D721Med (cell line): ENCODE measurements at regions not wholly inside any gene's neighbourhood (a gene's known extent, or its start where the extent isn't known, plus 50 kb on each side); places are given as distances from the start of the nearest gene placed in this dataset.

Experiments used
- DNase-seq: peaks from one replicate; pipeline ENCODE4 v3.0.0; 2011; ENCODE audit warnings: low spot score; ENCODE audit not compliant: insufficient read length
- FAIRE-seq: peaks from 2 replicates; lab custom pipeline; 2011; peaks lifted over from hg19 to GRCh38; lab: Jason Lieb, UNC
- TF ChIP-seq, protein P1 (sequence below): IDR thresholded peaks from 2 replicates; pipeline ENCODE4 v1.5.1; 2012; ENCODE audit warnings: mild to moderate bottlenecking, control low read depth; ENCODE audit not compliant: insufficient read depth; ENCODE audit errors: missing control alignments

DNA sequence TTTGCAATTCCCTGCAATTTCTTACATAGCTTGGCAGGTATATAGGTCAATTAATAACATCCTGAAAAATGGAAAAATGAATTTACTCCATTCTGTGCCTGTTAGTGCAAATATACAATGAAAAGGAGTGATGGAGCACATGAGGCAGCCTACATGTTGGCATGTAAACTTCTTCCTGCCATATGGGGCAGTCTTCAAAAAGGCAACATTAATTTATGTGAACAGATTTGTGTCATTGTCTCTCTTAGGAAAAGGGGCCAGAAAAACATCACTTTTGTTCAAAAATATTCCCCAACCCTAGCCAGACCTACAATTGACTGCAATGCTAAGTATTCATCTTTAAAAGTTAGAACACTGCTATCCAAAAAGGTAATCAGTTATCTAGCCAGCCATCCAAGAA lies 332.2 kb downstream of the TBC1D4 start:
- DNase-seq, result no peak
- FAIRE-seq, result no peak
- TF ChIP-seq, protein P1, sequence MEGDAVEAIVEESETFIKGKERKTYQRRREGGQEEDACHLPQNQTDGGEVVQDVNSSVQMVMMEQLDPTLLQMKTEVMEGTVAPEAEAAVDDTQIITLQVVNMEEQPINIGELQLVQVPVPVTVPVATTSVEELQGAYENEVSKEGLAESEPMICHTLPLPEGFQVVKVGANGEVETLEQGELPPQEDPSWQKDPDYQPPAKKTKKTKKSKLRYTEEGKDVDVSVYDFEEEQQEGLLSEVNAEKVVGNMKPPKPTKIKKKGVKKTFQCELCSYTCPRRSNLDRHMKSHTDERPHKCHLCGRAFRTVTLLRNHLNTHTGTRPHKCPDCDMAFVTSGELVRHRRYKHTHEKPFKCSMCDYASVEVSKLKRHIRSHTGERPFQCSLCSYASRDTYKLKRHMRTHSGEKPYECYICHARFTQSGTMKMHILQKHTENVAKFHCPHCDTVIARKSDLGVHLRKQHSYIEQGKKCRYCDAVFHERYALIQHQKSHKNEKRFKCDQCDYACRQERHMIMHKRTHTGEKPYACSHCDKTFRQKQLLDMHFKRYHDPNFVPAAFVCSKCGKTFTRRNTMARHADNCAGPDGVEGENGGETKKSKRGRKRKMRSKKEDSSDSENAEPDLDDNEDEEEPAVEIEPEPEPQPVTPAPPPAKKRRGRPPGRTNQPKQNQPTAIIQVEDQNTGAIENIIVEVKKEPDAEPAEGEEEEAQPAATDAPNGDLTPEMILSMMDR, result no peak

DNA sequence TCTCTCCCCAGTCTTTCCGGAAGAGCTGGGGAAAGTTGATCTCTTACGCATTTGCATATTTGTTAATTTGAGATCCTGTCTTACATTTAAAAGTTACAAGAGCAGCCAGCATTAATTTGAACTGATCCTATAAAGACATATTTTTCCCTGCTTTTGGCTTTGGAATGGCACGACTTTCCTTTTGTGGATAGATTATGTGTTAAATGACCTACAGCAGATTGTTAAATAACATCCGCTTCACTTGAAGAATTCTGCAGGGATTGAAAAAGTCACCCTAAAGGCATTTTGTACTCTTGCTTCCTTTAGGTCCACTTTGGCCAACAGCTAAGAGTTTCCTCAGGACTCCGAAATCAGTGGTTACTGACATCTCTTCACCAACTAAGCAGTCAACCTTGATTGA lies 334.0 kb downstream of the TBC1D4 start:
- TF ChIP-seq, protein P1, result no peak
- DNase-seq (no peak), FAIRE-seq (no peak)

DNA sequence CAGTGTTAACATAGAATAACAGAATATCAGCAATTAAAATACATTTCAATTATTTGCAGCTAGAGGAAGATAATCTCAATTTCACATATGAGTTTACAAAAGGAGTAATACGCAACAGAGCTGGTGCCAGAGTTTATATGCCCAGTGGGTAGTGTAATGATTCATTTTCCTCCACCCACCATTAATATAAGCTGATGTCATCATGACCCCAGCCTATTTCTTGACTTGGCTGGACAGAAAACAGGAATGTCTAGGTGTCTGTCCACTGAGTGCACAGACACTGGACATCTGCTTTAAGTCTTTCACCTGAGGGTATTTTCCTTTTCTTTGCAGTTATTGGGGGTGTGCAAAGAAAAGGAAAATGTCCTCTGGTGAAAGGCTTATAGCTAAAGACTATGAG lies 335.5 kb downstream of the TBC1D4 start:
- FAIRE-seq, result no peak
- TF ChIP-seq, protein P1, result no peak
- DNase-seq, result no peak

DNA sequence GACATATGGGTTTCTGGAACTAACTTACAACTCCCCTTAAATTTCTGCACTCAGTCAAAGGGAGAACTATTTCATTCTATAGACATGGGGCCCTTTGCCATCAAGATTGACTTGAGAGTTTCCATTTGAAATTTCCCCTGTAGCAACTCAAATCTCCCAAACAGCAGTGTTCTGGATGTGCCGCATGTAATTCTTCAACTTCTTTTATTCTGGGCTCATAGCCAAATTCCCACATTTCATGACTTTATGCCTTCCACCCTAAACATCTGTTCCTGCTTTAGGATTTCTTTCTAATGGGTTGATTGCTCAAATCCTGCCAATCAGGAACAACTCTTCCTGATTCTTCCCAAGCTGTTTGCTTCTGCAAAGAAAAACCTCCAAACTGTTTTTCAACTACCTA lies 336.0 kb downstream of the TBC1D4 start:
- TF ChIP-seq, protein P1, result no peak
- no peak for FAIRE-seq
- no peak for DNase-seq

DNA sequence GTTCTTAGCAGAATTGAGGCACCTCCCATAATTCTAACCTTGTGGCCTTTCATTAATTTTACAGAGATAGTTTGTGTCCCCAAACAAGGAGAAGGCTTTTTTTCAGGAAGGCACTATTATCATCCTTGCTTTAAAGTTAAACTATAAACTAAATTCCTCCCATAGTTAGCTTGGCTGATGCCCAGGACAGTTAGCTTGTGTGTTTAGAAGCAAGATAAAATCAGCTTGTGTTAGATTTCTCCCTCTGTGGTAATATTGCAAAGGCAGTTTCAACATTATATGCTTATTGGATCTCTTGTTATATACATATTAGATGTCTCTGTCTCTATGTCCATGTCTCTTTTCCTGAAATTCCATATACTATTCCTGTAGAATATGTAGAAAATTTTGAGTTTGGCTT lies 342.7 kb downstream of the TBC1D4 start:
- FAIRE-seq (no peak), DNase-seq (no peak)
- TF ChIP-seq, protein P1, result no peak

DNA sequence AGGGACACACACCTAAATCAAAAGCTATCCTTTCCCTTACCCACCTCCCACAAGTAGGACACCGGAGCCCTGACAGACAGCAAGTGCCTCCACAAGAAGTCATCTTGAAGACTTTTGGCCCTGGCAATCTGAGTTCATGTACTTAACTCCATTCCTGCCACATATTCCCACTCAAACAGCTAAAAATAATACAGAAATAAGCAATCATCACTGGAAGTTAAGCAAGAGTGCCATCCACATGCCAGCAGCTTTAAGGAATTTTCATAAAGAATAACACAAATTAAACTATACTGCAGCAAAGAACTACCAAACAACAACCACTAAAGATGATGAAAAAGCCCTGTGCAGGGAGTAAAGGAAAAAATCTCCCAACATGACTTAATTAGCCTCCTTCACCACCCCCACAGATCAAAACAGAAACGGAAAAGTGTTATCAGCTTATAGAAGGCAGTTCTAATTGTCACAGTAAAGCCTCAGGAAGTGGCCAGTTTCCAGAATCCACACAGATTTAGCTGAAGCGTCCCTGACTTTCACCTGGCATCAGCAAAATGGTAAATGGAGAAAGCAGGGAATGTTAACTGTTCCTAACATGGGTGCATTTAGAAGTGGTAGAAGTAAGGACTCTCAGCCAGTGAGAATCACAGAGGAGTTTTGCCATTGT lies 343.9 kb downstream of the TBC1D4 start:
- no peak for DNase-seq
- TF ChIP-seq, protein P1, result no peak
- no peak for FAIRE-seq

DNA sequence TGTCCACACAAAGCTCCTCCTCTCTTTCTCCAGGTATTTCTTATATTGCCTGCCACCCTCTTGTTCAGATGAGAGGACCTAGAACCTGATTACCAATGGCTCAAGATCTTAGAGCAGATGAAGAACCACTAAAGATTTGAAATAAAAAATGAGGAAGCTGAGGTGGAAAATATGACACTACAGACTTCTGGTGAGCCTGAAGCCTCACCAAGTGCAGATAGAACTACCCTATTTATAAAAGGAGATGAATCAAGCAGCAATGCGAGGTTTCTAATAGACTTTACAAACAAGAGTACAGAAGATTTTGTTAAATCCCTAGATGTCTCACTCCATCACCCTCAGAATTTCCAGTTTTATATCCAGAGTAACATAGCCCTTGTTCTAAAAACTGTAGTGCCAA lies 345.8 kb downstream of the TBC1D4 start:
- FAIRE-seq (no peak), DNase-seq (no peak)
- TF ChIP-seq, protein P1, result no peak
